Lower lobe of right lung (tissue), 2 donors: ENCODE measurements at regions not wholly inside any gene's neighbourhood (a gene's known extent, or its start where the extent isn't known, plus 50 kb on each side); places are given as distances from the start of the nearest gene placed in this dataset.

Experiments
- ATAC-seq, 2 donors: fragments of 200-7000 bp; cut with Tn5 transposase; one replicate each; pipeline ENCODE4 v1.9.1; 2020 to 2022; ENCODE audit warnings: mild to moderate bottlenecking in 2 of 2, moderate library complexity in 2 of 2
- DNase-seq: peaks from one replicate; pipeline ENCODE4 v3.0.0-alpha.2; 2020
- H3K27ac ChIP-seq: fragments of 200-600 bp; one replicate; pipeline ENCODE4 v1.8.0; 2022
- H3K27me3 ChIP-seq: fragments of 200-600 bp; one replicate; pipeline ENCODE4 v1.8.0; 2022; ENCODE audit warnings: low read depth
- H3K36me3 ChIP-seq: fragments of 200-600 bp; one replicate; pipeline ENCODE4 v1.8.0; 2022; ENCODE audit warnings: mild to moderate bottlenecking
- H3K4me1 ChIP-seq: fragments of 200-600 bp; one replicate; pipeline ENCODE4 v1.8.0; 2022
- H3K4me3 ChIP-seq: fragments of 200-600 bp; one replicate; pipeline ENCODE4 v1.8.0; 2022; ENCODE audit warnings: mild to moderate bottlenecking
- H3K9me3 ChIP-seq: fragments of 200-600 bp; one replicate; pipeline ENCODE4 v1.8.0; 2022
- CTCF ChIP-seq: fragments of 200-600 bp; IDR thresholded peaks from one replicate; pipeline ENCODE4 v1.8.0; 2022; ENCODE audit warnings: antibody characterized with exemption, mild to moderate bottlenecking
- intact Hi-C: fragments of 100-400 bp; cut with DNase I; formaldehyde crosslinking; loops from one replicate; pipeline ENCODE4 v1.11.0; 2022
- donor health status: DM: no; HTN: yes; CAD: no; lungs with severe emphysema.

- TF ChIP-seq CTCF: no peak
- H3K27ac ChIP-seq: no peak overlapping the region
- H3K27me3 ChIP-seq: no peaks in the 10 kb centered on the region
- H3K9me3 ChIP-seq: no peaks in the 10 kb centered on the region
- DNase-seq (no peak), ATAC-seq (no peak)
- no peak overlapping the region for H3K4me3 ChIP-seq
- no peaks in the 10 kb centered on the region for H3K36me3 ChIP-seq
- no peaks in the 10 kb centered on the region for H3K4me1 ChIP-seq
- intact Hi-C loops: no loop called here
These were observed 139.7 kb upstream of the MAF start for GRCh38 chr16:79740252-79740651.

DNA sequence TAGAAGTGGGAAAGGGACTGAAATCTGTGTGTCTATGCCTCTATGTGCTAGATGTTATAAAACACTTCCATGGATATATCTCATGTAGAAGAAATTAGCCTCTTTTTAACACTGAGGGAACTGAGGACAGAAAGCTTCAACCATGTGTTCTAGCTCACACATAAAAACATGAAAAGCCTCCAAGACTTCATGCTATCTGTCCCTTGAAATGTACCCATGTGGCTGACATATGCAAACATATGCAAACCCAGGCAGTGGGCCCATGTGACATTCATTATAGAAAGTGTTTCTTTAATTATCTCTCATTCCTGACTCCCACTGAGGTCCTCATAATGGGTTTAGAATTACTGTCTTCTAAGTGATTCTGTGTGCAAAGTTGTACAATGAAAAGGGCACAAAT, 134.7 kb upstream of the MAF start:
- no peaks in the 10 kb centered on the region for H3K27me3 ChIP-seq
- H3K4me1 ChIP-seq: no peaks in the 10 kb centered on the region
- ATAC-seq: no peak
- H3K9me3 ChIP-seq: no peaks in the 10 kb centered on the region
- intact Hi-C loops: no loop called here
- no peak overlapping the region for H3K4me3 ChIP-seq
- H3K27ac ChIP-seq: no peak overlapping the region
- H3K36me3 ChIP-seq: no peaks in the 10 kb centered on the region
- TF ChIP-seq CTCF: no peak
- no peak for DNase-seq

DNA sequence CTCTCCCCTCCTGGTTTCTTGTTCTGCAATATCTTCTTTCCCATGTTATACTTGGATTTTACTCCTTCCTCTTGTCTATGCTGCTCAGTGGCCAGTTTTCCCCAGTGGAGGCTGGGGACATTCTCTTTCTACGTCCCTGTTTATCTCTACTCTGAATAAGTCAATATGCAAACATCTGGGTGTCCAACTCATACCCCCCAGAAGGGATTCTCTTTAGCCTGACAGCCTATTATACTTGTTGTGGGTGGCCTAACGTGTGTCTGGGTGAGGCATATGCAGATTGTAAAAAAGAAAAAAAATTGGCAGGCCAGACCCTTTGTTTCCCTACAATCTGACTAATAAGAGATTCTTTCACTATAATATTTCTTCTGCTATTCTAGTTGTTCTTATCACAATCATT, 134.2 kb upstream of the MAF start:
- Histone ChIP-seq H3K36me3 (no peaks in the 10 kb centered on the region), H3K27ac (no peak overlapping the region), H3K27me3 (no peaks in the 10 kb centered on the region), H3K9me3 (no peaks in the 10 kb centered on the region), H3K4me3 (no peak overlapping the region), H3K4me1 (no peaks in the 10 kb centered on the region)
- no peak for DNase-seq
- intact Hi-C loops: no loop called here
- no peak for ATAC-seq
- no peak for TF ChIP-seq CTCF

DNA sequence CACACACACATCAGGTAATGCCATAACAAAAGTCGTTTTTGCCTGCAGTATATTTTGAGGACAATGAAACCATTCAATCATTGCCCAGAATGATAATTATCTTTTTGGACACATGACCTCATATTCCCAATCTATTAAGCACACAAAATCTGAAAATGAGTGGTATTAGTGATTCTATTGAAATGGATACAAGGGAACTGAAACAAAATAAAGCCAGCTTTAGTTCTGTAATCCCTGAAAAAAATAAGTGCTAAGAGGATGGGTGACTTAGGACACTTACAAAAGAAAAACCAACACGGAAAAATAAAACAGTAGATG, 128.3 kb upstream of the MAF start:
- intact Hi-C loops: no loop called here
- no peaks in the 10 kb centered on the region for H3K27me3 ChIP-seq
- H3K27ac ChIP-seq: no peak overlapping the region
- H3K9me3 ChIP-seq: no peaks in the 10 kb centered on the region
- no peaks in the 10 kb centered on the region for H3K36me3 ChIP-seq
- DNase-seq (no peak), ATAC-seq (no peak)
- H3K4me1 ChIP-seq: no peaks in the 10 kb centered on the region
- no peak for TF ChIP-seq CTCF
- H3K4me3 ChIP-seq: no peak overlapping the region

- TF ChIP-seq CTCF: no peak
- H3K27me3 ChIP-seq: no peaks in the 10 kb centered on the region
- no peak for ATAC-seq
- no peaks in the 10 kb centered on the region for H3K4me1 ChIP-seq
- no peak overlapping the region for H3K27ac ChIP-seq
- no peaks in the 10 kb centered on the region for H3K9me3 ChIP-seq
- no peak overlapping the region for H3K4me3 ChIP-seq
- H3K36me3 ChIP-seq: no peaks in the 10 kb centered on the region
- intact Hi-C loops: no loop called here
- DNase-seq: no peak
These were observed 127.7 kb upstream of the MAF start for GRCh38 chr16:79728048-79728922.
